GM18870 (cell line): ENCODE measurements at regions not wholly inside any gene's neighbourhood (a gene's known extent, or its start where the extent isn't known, plus 50 kb on each side); places are given as distances from the start of the nearest gene placed in this dataset.

Experiments used
- ATAC-seq: cut with Tn5 transposase; IDR thresholded peaks from one replicate; pipeline ENCODE4 v1.9.1; 2021; ENCODE audit warnings: moderate library complexity; ENCODE audit not compliant: unreplicated experiment

DNA sequence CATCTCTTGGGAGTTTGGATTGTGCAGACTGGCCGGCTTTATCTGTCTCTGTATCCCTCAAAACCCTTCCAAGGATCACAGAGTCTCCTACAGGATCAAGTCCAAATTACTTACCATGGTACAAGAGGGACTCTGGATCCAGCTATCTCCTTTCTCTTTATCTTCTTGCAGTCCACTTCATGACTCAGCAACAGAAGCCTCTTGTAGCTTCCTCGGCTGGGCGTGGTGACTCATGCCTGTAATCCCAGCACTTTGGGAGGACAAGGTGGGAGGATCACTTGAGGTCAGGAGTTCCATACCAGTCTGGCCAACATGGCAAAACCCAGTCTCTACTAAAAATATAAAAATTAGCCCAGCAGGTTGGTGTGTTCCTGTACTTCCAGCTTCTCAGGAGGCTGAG is 189.7 kb downstream of the BCAT1 start:
- ATAC-seq = no peak

DNA sequence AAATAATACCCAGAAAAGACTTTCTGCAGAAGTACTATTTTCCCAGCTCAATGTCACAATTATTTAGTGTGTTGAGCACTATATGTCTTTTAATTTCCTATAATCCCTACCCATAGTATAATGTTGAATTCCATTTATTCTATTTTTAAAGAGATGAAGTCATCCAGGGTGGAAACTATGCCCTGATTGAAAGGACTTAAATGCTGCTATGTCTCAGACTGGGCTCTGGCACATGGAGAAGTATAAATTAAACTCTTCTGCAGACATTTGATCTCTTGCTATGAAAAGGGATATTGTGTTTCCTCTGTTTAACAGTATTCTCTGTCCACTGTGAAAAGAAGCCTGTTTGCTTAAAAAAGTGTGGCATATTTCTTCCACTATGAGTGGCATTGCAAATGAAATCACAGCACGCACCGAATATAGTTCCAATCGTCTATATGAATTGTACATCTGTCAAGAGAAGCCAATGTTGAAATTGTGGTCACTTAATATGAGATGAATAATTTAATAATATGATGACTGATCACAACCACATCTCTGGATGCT is 192.3 kb downstream of the BCAT1 start:
- no peak for ATAC-seq

DNA sequence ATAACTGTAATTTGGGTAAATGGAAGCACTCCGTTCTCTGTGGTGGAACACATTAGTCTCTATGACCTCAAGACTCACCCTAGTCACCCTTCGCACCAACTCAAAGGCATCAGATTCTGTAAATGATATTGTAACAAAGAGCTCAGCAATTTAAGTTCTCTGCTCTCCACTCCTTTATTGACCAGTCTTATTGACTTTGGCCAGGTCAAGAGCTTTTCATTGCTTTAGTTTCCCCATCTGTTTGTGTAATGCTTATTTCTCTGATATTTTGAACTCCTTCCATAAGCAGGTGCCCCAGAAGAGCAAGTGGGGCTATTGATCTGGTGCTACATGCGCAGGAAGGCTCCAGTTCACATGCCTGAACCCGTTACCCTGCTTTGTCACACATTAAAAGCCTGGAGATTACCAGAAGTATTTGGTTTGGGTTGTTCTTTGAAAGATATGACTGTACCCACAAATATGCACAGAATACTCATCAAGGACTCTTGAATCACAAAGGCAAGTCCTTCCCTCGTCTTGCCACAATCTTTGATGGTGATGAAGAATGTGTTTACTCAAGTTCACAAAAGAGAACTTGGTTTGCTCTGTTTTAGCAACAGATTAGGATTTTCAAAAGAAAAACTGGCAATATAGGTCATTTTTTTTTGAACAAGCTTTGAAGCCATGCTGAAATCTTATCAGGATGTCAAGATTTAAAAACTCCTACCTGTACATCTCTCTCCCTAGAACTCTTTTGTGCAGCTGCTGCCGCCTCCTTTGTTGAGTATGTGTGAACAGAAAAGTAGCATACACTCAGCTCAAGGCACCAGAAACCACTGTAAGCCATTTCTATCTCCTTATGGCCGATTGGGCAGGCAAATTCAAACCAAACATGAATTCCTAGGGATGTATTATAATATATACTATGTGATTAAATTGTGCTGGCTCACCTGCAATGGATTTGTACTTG is 193.9 kb downstream of the BCAT1 start:
- ATAC-seq = no peak

DNA sequence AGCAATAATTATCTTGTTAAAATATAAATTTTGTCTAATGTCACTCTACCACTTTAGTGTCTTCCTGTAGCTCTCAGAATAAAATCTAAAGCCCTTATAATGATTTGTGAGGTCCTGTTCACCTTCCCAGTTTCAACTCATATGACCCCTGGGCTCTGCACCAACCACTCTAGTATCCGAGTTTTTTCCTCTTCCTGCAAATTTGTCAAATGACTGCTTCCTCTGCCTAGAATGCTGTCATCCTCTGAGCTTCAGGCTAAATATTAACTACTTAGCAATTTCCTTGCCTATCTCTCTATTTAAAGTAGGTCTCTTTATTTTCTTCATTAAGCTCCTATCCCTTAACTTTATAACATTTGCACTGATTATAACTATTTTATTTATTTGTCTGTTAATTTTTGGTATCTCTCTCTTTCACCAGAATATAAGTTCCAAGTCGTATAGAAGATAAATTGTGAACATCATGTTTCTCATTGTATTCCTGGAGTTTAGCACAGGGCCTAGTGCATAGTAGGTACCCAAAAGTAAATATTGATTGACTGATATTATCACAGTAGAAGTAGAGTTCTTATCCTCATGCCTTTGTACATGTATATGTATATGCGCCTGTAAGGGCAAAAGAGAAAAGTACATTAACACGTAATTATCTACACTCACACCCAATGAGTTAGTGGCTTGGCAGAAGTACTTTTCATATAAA is 196.0 kb downstream of the BCAT1 start:
- no peak for ATAC-seq

DNA sequence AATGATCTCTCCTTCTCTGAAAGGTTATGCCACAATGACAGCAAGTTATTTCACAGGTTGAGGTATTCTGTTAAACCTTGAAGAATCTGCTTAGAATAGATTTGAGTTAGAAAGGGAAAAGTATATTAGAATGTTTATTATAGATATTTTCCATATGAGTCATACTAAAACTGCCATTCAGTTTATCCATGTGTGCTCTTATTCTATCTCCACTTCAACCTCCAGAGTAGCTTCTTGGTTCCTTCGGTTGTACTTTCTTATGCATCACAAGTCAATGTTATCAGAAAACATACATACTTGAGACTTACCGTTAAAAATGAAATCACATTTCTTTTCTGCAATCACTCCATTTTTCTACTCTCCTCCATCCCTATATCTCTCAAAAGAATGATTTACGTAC is 197.7 kb downstream of the BCAT1 start:
- no peak for ATAC-seq

DNA sequence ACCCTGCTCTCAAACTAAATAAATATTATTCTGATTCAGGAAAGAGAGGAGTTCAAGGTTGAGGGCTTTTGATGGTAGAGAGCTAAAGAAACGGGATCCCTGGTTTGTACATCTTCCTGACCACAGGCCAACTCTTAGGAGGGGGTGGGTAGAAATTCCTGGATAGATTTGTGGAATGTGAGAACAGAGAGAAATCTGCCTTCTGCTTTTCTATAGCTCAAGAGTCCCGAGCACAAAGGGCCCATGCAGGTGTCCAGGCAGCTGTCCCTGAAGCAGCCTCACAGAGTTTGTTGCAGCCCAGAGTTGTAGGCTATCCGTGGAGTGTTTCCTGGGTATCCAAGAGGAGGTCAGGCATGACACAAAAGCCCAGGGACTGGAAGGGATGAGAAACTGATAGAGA is 198.6 kb downstream of the BCAT1 start:
- ATAC-seq = no peak

DNA sequence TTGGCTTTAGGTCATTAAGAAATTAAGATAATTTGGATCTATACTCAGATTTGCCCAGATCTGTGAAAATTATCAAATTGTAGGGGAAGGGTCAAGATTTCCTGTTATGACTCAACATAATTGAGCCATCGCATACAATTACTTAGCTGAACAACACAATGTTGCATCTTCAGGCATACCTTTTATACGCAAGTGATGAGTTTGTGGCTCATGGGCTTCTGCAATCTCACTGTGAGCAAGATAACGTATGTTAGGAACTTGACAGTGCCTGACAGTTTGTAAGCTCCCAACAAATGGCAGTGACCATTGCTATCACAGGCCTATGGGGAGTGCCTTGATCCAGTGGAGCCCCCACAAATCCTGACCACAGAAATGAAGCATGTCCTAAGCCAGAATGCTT is 199.7 kb downstream of the BCAT1 start:
- no peak for ATAC-seq

DNA sequence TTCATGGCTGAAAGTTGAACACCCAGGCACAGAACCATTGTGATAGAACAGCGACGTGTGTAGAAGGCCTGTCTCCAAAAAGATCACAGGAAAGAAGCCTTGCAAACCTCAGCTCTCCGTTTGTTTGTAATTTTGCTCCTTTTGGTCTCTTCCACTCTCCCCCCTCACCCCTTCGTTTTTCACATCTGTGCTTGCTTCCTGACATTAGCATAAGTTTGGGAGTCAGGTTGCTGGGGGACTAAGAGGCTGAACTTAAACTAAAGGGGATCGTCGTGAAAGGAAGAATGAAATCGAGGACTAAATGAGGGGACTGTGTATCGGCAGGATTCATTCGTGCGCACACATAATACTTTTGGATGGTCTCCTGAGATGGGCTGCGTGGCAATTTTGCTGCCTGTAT is 200.6 kb downstream of the BCAT1 start:
- no peak for ATAC-seq

DNA sequence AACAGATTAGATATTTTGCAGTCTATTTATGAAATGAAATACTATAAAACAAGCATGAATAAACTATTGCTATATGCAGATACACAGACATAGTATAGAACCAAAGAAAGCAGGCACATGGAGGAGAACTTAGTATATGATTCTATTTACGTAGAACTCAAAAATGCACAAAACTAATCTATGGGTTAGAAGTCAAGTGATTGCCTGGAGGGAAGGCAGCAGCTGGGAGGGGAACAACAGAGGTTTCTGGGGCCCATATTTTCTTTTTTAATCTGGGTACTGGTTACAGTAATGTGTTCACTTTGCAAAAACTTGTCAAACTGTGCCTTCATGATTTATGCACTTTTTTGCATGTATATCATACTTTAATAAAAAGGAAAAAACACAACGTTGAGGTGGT is 202.0 kb downstream of the BCAT1 start:
- no peak for ATAC-seq

DNA sequence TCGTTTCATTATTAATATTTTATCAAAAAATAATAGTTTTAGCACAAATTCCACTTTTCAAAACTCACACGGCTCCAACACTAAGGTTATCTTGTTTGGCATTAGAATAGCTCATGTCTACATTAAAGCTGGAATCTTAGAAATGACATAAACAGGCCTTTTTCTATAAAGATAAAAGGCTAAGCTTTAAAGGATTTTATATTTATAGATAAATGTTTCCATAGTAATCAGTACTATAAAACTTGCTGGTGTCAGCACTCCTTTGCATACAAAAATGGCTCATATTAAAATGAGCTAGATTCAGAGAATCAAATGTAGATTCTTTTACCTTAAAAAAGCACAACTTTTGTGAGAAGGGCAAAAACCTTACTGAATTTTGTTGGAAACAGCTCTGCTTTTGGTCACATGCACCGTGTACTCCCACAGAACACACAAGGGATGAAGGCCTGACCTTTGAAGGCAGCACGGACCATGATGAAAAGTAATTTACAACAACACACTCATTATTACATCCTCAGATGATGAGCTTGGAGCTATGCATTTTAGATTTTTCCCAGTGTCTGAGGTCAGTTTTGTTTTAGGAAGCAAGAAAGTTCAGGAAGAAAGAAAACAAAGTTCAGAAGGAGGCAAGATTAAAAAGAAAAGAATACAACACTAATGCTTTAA is 202.8 kb downstream of the BCAT1 start:
- ATAC-seq = no peak

DNA sequence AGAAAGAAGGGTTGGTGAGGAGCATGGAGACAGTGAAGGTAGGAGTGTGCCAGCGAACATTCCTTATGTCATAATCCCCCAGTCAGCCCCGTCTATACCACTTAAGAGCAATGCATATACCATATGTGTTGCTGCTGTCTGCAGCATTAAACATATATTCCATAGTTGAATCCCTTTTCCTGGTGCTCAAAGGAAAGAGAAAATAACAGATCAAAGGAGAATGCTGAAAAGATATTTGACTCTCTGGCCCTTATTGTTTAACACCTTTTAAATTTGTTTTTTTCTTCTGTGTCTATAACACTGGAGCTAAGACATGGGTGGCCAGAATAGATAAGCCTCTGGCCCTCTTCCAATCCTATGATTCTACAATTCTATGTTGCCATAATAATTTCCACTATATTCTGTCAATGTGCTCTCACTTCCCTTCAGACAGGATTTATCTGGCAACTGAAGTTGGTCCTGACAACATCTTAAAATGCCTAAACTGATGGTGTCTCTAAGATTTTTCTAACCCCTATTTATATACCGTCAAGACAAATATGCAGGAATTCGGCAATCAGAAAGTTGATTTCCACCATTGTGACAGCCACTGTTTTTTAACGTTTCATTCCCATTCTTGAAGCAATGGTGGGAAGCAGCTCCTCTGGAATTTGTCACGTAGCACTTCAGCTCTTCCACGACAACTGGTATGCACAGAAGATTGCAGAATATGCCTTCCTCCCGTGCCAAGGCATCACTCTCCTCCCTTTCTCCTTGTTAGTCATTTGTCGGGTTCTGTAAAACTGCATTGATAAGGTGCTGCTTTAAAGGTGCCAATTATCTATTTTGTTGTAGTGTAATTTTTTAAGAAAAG is 204.7 kb downstream of the BCAT1 start:
- no peak for ATAC-seq

DNA sequence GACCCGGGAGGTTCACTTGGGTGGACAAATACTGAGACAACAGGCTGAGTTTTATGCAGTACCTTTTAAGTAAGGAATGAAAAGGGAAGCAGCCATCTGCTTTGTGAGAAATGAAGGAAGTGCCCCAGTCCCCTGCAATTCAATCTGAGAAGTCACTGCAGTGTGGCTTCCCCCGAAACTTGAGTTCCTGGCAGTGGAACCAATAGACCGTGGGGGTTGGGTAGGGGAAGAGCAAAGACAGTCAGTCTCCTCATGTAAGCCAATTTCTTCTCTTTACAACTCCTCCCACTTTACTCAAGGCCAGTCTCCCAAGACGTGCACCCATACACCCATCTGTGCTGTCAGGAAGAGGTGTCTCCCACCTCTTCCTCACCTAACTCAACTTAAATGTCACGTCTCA is 206.5 kb downstream of the BCAT1 start:
- peak; percentile 72 for ATAC-seq

DNA sequence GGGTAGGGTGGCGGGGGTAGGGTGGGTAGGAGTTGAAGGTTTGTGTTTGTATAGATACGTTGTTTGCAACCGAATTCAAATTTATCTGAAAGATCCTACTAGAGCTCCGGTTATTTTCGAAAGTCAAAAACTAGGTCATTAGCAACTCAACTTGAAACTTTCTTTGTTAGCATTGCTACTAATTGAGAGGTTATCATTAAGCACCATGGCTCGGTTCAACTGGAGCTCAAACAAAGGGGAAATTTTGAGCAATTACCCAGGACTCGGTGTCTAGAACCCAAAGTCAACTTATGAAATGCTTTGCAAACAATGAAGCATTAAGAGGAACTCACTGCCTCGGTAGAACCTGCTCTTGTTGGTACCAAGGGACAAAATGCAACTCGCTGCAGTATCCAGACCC is 207.7 kb downstream of the BCAT1 start:
- ATAC-seq = peak; percentile 49

DNA sequence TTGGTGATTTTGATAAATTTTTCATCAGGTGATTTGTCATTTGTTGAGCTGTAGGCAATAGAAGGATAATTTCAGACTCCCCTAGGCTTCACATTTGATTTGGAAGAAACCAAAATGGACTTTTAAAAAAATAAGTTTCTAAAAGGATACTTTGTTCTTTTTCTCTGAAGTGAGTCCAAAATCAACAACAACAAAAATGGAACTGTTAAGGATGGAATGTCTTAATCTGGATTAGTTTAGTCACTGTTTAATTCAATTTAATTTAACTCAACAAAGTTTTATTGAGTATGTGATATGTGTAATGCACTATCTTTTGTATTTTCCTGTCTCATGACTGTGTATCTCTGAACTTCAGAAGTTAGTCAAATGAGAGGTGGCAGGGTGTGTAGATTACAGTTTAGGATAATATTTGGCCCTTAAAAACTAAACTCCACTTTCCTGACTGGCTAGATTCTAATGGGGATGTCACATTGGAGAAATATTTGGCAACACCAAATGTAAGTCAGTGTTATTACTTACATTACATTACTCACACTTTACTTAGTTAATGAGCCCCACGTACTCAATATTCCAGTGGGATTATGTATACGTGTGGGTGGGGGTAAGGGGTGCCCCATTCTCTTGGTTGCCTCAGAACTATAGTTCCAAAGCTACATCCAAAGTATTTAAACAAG is 209.7 kb downstream of the BCAT1 start:
- no peak for ATAC-seq

DNA sequence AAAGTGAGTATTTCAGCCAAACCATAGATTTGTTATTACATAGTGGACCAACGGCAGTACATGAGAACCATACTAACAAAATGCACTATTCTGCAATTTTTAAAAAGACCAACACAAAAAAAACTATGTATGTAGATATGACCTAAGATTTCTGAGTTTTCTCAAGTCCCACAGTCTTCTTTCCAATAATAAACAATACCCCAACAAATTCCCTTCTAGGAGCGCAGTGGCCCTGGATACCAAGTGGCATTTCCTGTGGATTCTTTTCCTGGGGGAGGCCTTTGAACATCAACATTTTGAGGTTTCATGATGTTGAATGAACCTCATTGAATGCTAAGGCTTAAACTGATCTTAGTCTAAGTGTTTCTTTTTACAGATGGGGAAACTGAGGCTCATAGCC is 210.5 kb downstream of the BCAT1 start:
- no peak for ATAC-seq

DNA sequence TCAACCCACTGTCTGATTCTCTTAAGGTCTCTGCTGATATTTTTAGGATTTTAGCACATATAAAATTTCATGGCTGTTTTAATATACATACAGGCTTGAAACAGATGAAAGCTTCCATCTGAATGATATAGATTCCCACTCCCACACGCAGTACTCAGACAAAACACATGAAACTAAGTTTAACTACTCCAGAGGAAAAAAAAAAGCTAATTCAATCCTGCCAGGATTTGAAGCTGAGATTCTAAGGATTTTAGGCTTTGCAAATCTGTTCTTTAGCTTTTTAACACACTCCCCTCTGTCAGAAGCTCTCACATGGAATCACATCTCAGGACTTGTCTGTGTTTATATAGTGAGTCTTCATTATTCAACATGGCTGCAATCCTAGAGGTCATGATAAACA is 217.3 kb downstream of the BCAT1 start:
- no peak for ATAC-seq

DNA sequence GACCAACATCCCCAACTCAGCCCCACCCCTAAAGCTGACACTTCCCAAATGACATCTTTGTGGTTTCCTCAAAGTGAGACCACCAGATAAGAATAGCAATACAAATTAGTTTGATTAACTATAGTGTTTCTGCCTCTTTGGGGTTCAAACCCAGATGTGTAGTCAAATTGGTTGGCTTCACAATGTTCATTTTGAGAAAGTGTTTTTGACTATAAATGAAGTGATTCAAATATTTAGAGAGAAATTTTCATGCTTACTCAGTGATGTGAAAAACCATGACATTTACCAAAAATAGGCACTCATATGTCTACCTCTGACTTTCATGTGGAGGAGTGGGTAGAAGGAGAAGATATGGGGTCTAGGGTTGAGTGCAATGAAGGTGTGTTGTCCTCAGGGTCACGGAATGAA is 218.4 kb downstream of the BCAT1 start:
- ATAC-seq = peak; percentile 50

DNA sequence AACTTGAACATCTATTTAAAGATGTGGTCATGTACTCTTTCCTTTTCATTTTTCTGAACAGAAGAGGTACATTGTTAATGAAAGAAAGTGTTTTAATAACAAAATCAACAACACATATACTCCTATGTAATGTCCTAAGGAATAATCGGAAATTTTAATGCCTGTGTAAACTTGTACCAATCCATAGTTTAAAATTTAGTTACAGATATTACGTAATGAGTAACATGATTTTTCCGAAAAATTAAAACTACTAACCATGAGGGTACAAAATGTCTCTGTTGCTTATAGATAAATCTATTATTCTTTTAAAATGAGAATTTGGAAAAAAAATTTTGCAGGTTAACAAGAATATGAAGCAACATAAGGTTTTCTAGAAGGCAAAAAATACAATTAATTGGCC is 220.1 kb downstream of the BCAT1 start:
- no peak for ATAC-seq

DNA sequence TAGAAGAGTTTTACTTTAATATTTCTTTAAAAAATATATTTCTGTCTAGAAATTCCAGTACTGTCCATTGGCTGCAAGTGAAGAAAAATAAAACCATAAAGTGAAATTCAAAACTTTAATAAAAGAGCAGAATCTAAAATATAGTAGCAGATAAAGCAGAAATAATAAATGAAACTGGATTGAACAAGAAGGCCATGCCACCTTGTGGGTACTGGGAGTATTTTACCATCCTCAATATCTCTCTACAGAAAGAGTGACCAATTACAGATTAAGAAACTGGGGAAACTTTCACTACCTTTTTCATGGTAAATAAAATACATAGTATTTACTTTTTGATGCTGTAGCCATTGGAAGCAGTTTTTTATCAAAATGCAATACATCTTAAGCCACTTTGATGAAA is 220.5 kb downstream of the BCAT1 start:
- no peak for ATAC-seq

DNA sequence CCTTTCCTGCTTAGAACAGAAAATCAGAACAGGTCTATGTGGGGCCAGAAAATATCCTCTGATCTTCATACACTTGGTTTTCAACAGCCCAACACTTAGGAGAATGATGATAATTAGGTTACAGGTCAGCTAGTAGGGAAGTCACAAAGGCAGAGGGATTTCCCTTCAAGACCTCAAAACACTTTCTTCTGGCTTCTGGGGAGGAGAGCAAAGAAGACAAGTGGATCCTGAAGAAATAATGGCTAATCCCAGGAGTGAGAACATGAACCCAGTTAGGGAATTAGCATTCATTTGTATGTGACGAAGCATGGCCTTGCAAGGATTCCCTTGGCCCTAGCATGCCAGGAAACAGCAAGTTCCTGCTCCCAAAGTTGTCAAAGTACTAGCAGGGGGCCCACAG is 223.3 kb downstream of the BCAT1 start:
- no peak for ATAC-seq
